CD4-positive, alpha-beta memory T cell (primary cell): ENCODE measurements at regions not wholly inside any gene's neighbourhood (a gene's known extent, or its start where the extent isn't known, plus 50 kb on each side); places are given as distances from the start of the nearest gene placed in this dataset.

Experiments
- CTCF ChIA-PET: fragments of 350-600 bp; sonication (Branson Sonifier 250); formaldehyde crosslinking; loops from one replicate; lab custom pipeline; 2021; ENCODE audit warnings: inconsistent platforms; ENCODE audit not compliant: partially characterized antibody; lab: Charles Lee
- POLR2A ChIA-PET: fragments of 350-600 bp; sonication (Branson Sonifier 250); formaldehyde crosslinking; loops from one replicate; lab custom pipeline; 2021; ENCODE audit not compliant: partially characterized antibody; lab: Charles Lee
- DNase-seq, 5 donors: peaks; one replicate each; pipeline versions ENCODE4 v3.0.0 to v3.0.0-alpha.2; 2020 to 2022; ENCODE audit warnings: mixed read lengths in 1 of 5
- H3K27ac ChIP-seq: one replicate; pipeline ENCODE4 v1.7.0; 2013; ENCODE audit warnings: low read depth, low read length
- H3K27me3 ChIP-seq: 2 replicates; pipeline ENCODE4 v1.7.0; 2013; ENCODE audit warnings: mild to moderate bottlenecking, low read length, moderate library complexity; ENCODE audit not compliant: insufficient read depth
- H3K36me3 ChIP-seq: 2 replicates; pipeline ENCODE4 v1.7.0; 2013; ENCODE audit warnings: mild to moderate bottlenecking, low read length, moderate library complexity; ENCODE audit not compliant: insufficient read depth
- H3K4me1 ChIP-seq: 2 replicates; pipeline ENCODE4 v1.7.0; 2013; ENCODE audit warnings: mild to moderate bottlenecking, low read length, moderate library complexity; ENCODE audit not compliant: insufficient read depth
- H3K4me3 ChIP-seq, 2 donors: one replicate each; pipeline ENCODE4 v1.7.0; 2013; ENCODE audit warnings: low read length in 2 of 2, mild to moderate bottlenecking in 1 of 2
- H3K9me3 ChIP-seq, 2 donors: one replicate each; pipeline ENCODE4 v1.7.0; 2013; ENCODE audit warnings: low read length in 2 of 2, control low read depth in 1 of 2; ENCODE audit not compliant: control insufficient read depth in 1 of 2
- H3K27ac Mint-ChIP-seq, 7 donors: one replicate each; pipeline ENCODE4 v1.8.0; 2020 to 2021; ENCODE audit warnings: mixed read lengths in 7 of 7, mild to moderate bottlenecking in 6 of 7, inconsistent platforms in 3 of 7, moderate library complexity in 3 of 7
- H3K27me3 Mint-ChIP-seq, 2 donors: one replicate each; pipeline ENCODE4 v1.8.0; 2020 to 2021; ENCODE audit warnings: mixed read lengths in 2 of 2
- H3K36me3 Mint-ChIP-seq, 2 donors: one replicate each; pipeline ENCODE4 v1.8.0; 2020 to 2021; ENCODE audit warnings: mixed read lengths in 2 of 2, inconsistent platforms in 1 of 2, mild to moderate bottlenecking in 1 of 2
- H3K4me1 Mint-ChIP-seq, 4 donors: one replicate each; pipeline ENCODE4 v1.8.0; 2020 to 2021; ENCODE audit warnings: mixed read lengths in 4 of 4, mild to moderate bottlenecking in 1 of 4
- H3K4me3 Mint-ChIP-seq, 8 donors: one replicate each; pipeline ENCODE4 v1.8.0; 2020 to 2021; ENCODE audit warnings: mixed read lengths in 8 of 8, mild to moderate bottlenecking in 7 of 8, moderate library complexity in 6 of 8, inconsistent platforms in 3 of 8
- H3K9me3 Mint-ChIP-seq, 8 donors: one replicate each; pipeline ENCODE4 v1.8.0; 2020 to 2021; ENCODE audit warnings: mixed read lengths in 8 of 8, mild to moderate bottlenecking in 5 of 8, inconsistent platforms in 3 of 8, moderate library complexity in 1 of 8
- intact Hi-C: fragments of 100-400 bp; cut with micrococcal nuclease; formaldehyde crosslinking; loops from one replicate; pipeline ENCODE4 v1.15.1; 2023

DNA sequence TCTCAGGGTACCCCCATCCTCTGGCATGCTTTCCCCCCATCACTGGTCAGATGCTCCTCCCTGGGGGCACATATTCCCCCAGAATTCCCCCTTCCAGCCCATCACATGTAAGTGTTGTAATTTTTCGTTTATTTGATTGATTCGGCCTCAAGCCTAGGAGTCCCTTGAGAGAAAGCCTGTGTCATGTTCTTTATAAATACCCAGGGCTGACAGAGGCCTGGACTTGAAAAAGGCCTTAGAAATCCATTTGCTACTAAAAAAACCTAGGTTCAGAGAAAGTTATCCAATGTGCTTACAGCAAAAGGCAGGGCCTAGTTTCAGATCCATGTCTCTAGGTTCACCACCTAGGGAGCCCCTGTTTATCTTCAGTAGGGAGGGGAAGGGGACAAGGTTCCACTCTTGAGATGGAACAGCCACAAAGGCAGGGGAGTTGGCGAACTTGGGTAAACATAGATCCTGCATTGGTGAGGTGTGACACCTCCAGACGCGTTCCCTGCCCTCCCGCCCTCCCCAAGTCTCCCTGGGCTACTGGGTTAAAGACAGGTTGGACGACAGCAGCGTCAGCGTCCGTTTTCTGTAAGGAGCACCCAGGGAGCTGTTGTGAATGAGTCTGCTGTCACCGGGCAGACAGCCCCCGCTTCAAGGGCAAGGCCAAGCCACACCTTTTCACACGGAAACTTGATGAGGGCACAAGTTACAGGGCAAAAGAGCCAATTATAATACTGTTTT lies 147.8 kb downstream of the EN1 start:
- Histone ChIP-seq H3K36me3 (no peaks in the 10 kb centered on the region), H3K4me1 (no peaks in the 10 kb centered on the region), H3K4me3 (no peak overlapping the region), H3K27ac (no peak overlapping the region), H3K9me3 (no peaks in the 10 kb centered on the region), H3K27me3 (no peaks in the 10 kb centered on the region)
- intact Hi-C loops = no loop called here
- CTCF ChIA-PET = no interaction called here
- DNase-seq = no peak
- peaks cover 0 to 3% of the 10 kb centered on the region in 2 donors for H3K27me3 Mint-ChIP-seq
- POLR2A ChIA-PET = no interaction called here
- H3K36me3 Mint-ChIP-seq = no peaks in the 10 kb centered on the region
- no peak overlapping the region for H3K27ac Mint-ChIP-seq
- H3K4me1 Mint-ChIP-seq = no peaks in the 10 kb centered on the region
- H3K4me3 Mint-ChIP-seq = no peak overlapping the region
- H3K9me3 Mint-ChIP-seq = peaks cover 0 to 9% (median 3%) of the 10 kb centered on the region in 8 donors

DNA sequence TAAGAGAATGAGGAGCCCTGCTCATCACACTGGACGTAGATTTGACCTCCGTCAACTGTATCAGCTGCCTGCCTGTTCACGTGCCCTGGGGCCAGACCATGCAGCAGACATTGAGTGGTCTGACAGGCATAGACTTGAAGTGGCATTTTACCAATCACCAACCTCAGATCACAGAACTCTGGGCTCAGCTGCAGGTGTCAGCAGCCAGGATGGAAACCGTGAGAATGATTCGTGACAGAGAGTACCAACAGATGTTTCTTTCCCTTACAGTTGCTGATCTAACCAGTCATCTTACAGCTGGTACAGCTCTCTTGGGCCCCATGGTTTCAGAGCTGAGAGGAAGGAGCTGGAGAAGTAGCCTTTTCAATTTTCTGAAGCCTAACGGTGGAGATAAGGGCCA lies 148.9 kb downstream of the EN1 start:
- Mint-ChIP-seq H3K4me1 (no peaks in the 10 kb centered on the region), H3K4me3 (no peak overlapping the region), H3K36me3 (no peaks in the 10 kb centered on the region), H3K27me3 (peaks cover 0 to 3% of the 10 kb centered on the region in 2 donors), H3K9me3 (peaks cover 0 to 10% (median 4%) of the 10 kb centered on the region in 8 donors), H3K27ac (no peak overlapping the region)
- no peaks in the 10 kb centered on the region for H3K9me3 ChIP-seq
- H3K27me3 ChIP-seq = no peaks in the 10 kb centered on the region
- DNase-seq = no peak
- H3K27ac ChIP-seq = no peak overlapping the region
- intact Hi-C loops = no loop called here
- ChIA-PET POLR2A (no interaction called here), CTCF (no interaction called here)
- no peak overlapping the region for H3K4me3 ChIP-seq
- no peaks in the 10 kb centered on the region for H3K36me3 ChIP-seq
- H3K4me1 ChIP-seq = no peaks in the 10 kb centered on the region

DNA sequence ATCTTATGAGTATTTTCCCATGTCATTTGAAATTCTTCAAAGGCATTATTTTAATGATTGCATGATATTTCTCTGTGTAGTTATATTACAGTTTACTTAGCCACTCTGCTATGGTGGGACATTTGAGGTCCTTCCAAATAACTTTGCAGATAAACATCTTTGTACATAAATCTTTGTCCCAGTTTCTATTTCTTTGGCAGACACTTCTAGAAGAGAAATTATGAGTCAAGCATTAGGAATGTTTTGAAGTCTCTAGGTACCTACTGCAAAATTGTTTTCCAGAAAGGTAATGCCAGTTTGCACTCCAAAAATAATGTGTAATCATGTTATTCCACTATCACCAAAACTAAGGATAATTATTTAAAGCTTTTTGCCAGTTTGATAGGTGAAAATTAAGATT lies 149.7 kb downstream of the EN1 start:
- ChIA-PET CTCF (no interaction called here), POLR2A (no interaction called here)
- no peaks in the 10 kb centered on the region for H3K36me3 Mint-ChIP-seq
- DNase-seq = no peak
- no peak overlapping the region for H3K27ac Mint-ChIP-seq
- Histone ChIP-seq H3K9me3 (no peaks in the 10 kb centered on the region), H3K4me3 (no peak overlapping the region), H3K27ac (no peak overlapping the region), H3K27me3 (no peaks in the 10 kb centered on the region), H3K36me3 (no peaks in the 10 kb centered on the region), H3K4me1 (no peaks in the 10 kb centered on the region)
- no peak overlapping the region for H3K4me3 Mint-ChIP-seq
- H3K4me1 Mint-ChIP-seq = no peaks in the 10 kb centered on the region
- H3K9me3 Mint-ChIP-seq = peaks cover 0 to 12% (median 4%) of the 10 kb centered on the region in 8 donors
- intact Hi-C loops = no loop called here
- peaks cover 0 to 3% of the 10 kb centered on the region in 2 donors for H3K27me3 Mint-ChIP-seq

DNA sequence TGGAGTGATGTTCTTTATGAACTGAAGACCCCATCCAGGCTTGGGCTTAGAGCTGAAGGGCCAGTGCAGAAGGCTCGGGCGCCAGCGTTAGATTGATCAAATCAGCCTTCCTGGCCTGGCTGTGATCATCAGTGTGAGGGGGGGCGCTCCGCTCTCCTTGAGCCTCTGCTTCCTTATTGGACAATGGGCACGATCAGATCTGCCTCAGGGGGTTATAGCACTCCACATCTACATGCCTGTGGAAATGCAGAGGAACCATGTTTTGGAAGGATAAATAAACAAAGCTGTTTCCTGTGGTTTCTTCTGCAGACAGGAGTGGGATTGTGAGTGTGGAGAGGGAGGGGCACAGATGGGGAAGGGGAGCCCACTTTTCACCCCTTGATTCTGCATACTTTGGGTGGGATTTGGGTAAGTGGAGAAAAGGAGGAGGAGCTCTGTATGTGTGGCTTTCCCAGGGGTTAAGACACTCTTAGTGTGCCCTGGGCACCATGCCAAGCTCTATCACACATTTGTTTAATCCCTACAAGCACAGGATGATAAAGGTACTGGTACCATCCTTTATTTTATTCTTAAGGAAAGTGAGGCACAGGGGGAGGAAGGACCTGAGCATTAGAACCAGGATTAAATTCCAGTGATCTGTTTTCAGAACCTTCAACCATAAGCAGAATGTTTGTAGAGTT lies 150.5 kb downstream of the EN1 start:
- Mint-ChIP-seq H3K4me1 (no peaks in the 10 kb centered on the region), H3K36me3 (no peaks in the 10 kb centered on the region), H3K9me3 (peaks cover 0 to 12% (median 6%) of the 10 kb centered on the region in 8 donors), H3K27ac (no peak overlapping the region), H3K4me3 (no peak overlapping the region), H3K27me3 (peaks cover 0 to 5% of the 10 kb centered on the region in 2 donors)
- no peak overlapping the region for H3K4me3 ChIP-seq
- H3K4me1 ChIP-seq = no peaks in the 10 kb centered on the region
- CTCF ChIA-PET = no interaction called here
- intact Hi-C loops = no loop called here
- POLR2A ChIA-PET = no interaction called here
- no peaks in the 10 kb centered on the region for H3K36me3 ChIP-seq
- DNase-seq = no peak
- no peaks in the 10 kb centered on the region for H3K9me3 ChIP-seq
- H3K27ac ChIP-seq = no peak overlapping the region
- H3K27me3 ChIP-seq = no peaks in the 10 kb centered on the region

DNA sequence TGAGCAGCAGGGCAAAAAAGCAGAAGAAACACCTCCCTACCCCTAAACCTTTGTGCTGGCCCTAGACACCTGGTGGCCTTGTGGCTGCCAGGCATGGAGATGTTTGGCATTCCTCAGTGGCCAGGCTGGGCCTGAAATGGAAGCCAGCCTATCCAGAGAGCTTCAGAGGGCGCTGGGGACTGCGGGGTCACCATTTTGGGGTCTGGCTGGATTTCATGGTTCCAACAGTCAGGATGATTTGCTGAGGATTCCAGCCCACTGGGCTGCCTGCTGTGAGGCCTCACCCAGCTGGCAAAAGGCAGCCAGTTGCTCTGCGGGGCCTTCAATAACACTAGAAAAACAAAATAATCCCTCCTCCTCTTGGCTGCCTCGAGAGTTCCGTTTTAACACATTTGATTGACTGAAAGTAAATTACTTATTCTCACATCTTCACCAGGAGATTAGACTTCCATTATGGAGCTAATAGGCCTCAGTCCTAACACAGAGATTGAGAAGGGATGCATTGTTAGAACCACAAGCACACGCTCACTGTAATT lies 154.1 kb downstream of the EN1 start:
- H3K9me3 Mint-ChIP-seq = peaks cover 0 to 14% (median 7%) of the 10 kb centered on the region in 8 donors
- Histone ChIP-seq H3K27ac (no peak overlapping the region), H3K4me1 (no peaks in the 10 kb centered on the region), H3K9me3 (no peaks in the 10 kb centered on the region), H3K4me3 (no peak overlapping the region), H3K27me3 (no peaks in the 10 kb centered on the region), H3K36me3 (no peaks in the 10 kb centered on the region)
- intact Hi-C loops = no loop called here
- ChIA-PET POLR2A (no interaction called here), CTCF (no interaction called here)
- peaks cover 1 to 4% of the 10 kb centered on the region in 2 donors for H3K27me3 Mint-ChIP-seq
- H3K4me3 Mint-ChIP-seq = no peak overlapping the region
- H3K36me3 Mint-ChIP-seq = no peaks in the 10 kb centered on the region
- H3K27ac Mint-ChIP-seq = no peak overlapping the region
- no peaks in the 10 kb centered on the region for H3K4me1 Mint-ChIP-seq
- no peak for DNase-seq

DNA sequence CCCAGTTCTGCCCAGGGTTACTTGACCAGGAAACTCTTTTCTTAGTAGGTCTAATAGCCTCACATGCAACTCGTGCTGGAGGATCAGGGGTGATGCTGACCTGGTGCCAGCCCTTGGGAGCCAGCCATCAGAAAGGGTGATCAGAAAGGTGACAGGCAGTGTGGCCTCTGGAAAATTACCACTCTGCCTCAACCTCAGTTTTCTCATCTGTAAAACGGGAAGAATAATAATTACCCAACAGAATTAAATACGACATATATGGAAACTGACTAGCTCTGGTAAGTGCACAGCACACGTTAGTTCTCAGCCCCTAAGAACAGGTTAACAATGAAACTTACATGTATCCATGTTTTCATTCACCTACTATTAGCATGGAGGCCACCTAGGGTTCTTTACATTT lies 157.6 kb downstream of the EN1 start:
- H3K9me3 ChIP-seq = no peaks in the 10 kb centered on the region
- peaks cover 0 to 14% (median 7%) of the 10 kb centered on the region in 8 donors for H3K9me3 Mint-ChIP-seq
- no peaks in the 10 kb centered on the region for H3K27me3 ChIP-seq
- CTCF ChIA-PET = no interaction called here
- no peaks in the 10 kb centered on the region for H3K4me1 Mint-ChIP-seq
- H3K36me3 ChIP-seq = no peaks in the 10 kb centered on the region
- H3K4me3 Mint-ChIP-seq = no peak overlapping the region
- no peak overlapping the region for H3K4me3 ChIP-seq
- H3K27ac ChIP-seq = no peak overlapping the region
- no peak overlapping the region for H3K27ac Mint-ChIP-seq
- no peaks in the 10 kb centered on the region for H3K36me3 Mint-ChIP-seq
- H3K27me3 Mint-ChIP-seq = peaks cover 1 to 4% of the 10 kb centered on the region in 2 donors
- intact Hi-C loops = no loop called here
- DNase-seq = no peak
- no peaks in the 10 kb centered on the region for H3K4me1 ChIP-seq
- POLR2A ChIA-PET = no interaction called here

DNA sequence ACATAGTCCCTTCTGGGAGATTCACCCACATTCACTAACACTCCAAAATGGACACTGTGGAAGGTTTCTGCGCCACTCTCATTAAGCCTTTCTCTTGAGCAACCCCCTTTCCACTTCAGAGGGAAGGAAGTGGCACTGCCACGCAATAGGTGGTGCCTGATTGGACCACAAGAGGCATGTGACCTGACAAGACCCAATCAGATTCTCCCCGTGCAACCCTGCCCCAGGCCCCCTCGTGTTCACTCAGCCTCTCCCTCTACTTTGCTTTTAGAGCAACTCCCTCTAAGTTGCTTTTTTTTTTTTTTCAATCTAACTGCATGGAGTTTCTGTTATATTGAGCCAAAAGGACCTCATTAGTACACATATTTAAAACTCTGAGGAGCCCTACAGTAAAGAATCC lies 158.0 kb downstream of the EN1 start:
- Mint-ChIP-seq H3K9me3 (peaks cover 0 to 14% (median 6%) of the 10 kb centered on the region in 8 donors), H3K27me3 (peaks cover 1 to 4% of the 10 kb centered on the region in 2 donors), H3K27ac (no peak overlapping the region), H3K4me1 (no peaks in the 10 kb centered on the region), H3K4me3 (no peak overlapping the region), H3K36me3 (no peaks in the 10 kb centered on the region)
- intact Hi-C loops = no loop called here
- H3K27ac ChIP-seq = no peak overlapping the region
- no peaks in the 10 kb centered on the region for H3K36me3 ChIP-seq
- no peaks in the 10 kb centered on the region for H3K27me3 ChIP-seq
- ChIA-PET CTCF (no interaction called here), POLR2A (no interaction called here)
- DNase-seq = no peak
- H3K4me3 ChIP-seq = no peak overlapping the region
- H3K4me1 ChIP-seq = no peaks in the 10 kb centered on the region
- H3K9me3 ChIP-seq = no peaks in the 10 kb centered on the region
